AG04449 (cell line): ENCODE measurements at regions not wholly inside any gene's neighbourhood (a gene's known extent, or its start where the extent isn't known, plus 50 kb on each side); places are given as distances from the start of the nearest gene placed in this dataset.

Experiments
- CTCF ChIA-PET: fragments of 350-600 bp; formaldehyde crosslinking; extraction: SDS; loops from one replicate; lab custom pipeline; 2021; ENCODE audit warnings: antibody characterized with exemption; lab: Yijun Ruan, JAX
- POLR2A ChIA-PET: fragments of 400-600, 350-600 bp; formaldehyde crosslinking; extraction: SDS; loops from one replicate; lab custom pipeline; 2020; ENCODE audit warnings: antibody characterized with exemption, inconsistent platforms; lab: Yijun Ruan, JAX
- DNase-seq: peaks from one replicate; pipeline ENCODE4 v3.0.0-alpha.2; 2010; ENCODE audit warnings: low read depth, low spot score
- H3K4me3 ChIP-seq: 2 replicates; pipeline ENCODE4 v1.5.1; 2011; ENCODE audit warnings: low read depth, mild to moderate bottlenecking, control low read depth, low read length
- CTCF ChIP-seq: IDR thresholded peaks from one replicate; pipeline ENCODE4 v1.5.1; 2011; ENCODE audit warnings: mild to moderate bottlenecking, moderate library complexity, low read length, control low read depth, inconsistent platforms; ENCODE audit not compliant: insufficient read depth; ENCODE audit errors: missing control alignments

- no peak overlapping the region for H3K4me3 ChIP-seq
- ChIA-PET CTCF (no interaction called here), POLR2A (no interaction called here)
- TF ChIP-seq CTCF: no peak
- DNase-seq: no peak
Observed at GRCh38 chr13:90673746-90674145, 673.7 kb upstream of the MIR17HG start.

GRCh38 chr13:90675129-90675528 is 672.4 kb upstream of the MIR17HG start:
- ChIA-PET CTCF (no interaction called here), POLR2A (no interaction called here)
- DNase-seq: no peak
- H3K4me3 ChIP-seq: no peak overlapping the region
- no peak for TF ChIP-seq CTCF

GRCh38 chr13:90680826-90681225 is 666.7 kb upstream of the MIR17HG start:
- no peak overlapping the region for H3K4me3 ChIP-seq
- TF ChIP-seq CTCF: no peak
- no peak for DNase-seq
- CTCF ChIA-PET: no interaction called here
- POLR2A ChIA-PET: no interaction called here

- ChIA-PET CTCF (no interaction called here), POLR2A (no interaction called here)
- no peak for DNase-seq
- H3K4me3 ChIP-seq: no peak overlapping the region
- no peak for TF ChIP-seq CTCF
Observed at GRCh38 chr13:90683711-90684131, 663.8 kb upstream of the MIR17HG start.

- TF ChIP-seq CTCF: no peak
- CTCF ChIA-PET: no interaction called here
Observed at GRCh38 chr13:90686442-90686841, 661.0 kb upstream of the MIR17HG start.

GRCh38 chr13:90689111-90689510 is 658.4 kb upstream of the MIR17HG start:
- POLR2A ChIA-PET: no interaction called here
- TF ChIP-seq CTCF: no peak
- DNase-seq: no peak
- CTCF ChIA-PET: no interaction called here
- H3K4me3 ChIP-seq: no peak overlapping the region

More at GRCh38 chr13:90686442-90686841, 661.0 kb upstream of the MIR17HG start:
- H3K4me3 ChIP-seq: no peak overlapping the region
- POLR2A ChIA-PET: no interaction called here
- DNase-seq: no peak
